ENCODE measurements at regions not wholly inside any gene's neighbourhood (a gene's known extent, or its start where the extent isn't known, plus 50 kb on each side); places are given as distances from the start of the nearest gene placed in this dataset.

DNA sequence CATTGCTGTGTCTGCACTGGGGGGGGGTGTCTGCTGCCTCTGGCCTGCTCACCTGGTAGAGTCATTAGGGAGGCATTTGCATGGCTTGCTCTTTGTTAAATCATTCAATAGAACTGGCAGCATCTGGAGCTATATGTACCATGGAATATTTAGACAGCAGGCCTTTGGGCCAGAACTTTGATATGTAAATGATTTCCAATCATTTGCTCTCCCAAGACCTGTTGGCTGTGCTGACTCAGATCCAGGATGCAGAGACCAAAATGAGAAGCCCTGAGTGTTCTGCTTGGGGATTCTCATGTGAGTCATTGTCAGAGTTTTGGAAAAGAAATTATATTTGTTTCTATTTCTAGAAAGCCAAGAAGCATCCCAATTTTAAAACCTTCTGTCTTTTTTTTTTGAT is 257.6 kb upstream of the IGFBP3 start:
- TF ChIP-seq, protein P1, sequence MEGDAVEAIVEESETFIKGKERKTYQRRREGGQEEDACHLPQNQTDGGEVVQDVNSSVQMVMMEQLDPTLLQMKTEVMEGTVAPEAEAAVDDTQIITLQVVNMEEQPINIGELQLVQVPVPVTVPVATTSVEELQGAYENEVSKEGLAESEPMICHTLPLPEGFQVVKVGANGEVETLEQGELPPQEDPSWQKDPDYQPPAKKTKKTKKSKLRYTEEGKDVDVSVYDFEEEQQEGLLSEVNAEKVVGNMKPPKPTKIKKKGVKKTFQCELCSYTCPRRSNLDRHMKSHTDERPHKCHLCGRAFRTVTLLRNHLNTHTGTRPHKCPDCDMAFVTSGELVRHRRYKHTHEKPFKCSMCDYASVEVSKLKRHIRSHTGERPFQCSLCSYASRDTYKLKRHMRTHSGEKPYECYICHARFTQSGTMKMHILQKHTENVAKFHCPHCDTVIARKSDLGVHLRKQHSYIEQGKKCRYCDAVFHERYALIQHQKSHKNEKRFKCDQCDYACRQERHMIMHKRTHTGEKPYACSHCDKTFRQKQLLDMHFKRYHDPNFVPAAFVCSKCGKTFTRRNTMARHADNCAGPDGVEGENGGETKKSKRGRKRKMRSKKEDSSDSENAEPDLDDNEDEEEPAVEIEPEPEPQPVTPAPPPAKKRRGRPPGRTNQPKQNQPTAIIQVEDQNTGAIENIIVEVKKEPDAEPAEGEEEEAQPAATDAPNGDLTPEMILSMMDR (IDR thresholded peaks at IDR 0.05) = no peak
- no peak for TF ChIP-seq POLR2A (IDR thresholded peaks at IDR 0.05)

Data from heart left ventricle (tissue), 13 donors.